GM18873 (cell line): ENCODE measurements at regions not wholly inside any gene's neighbourhood (a gene's known extent, or its start where the extent isn't known, plus 50 kb on each side); places are given as distances from the start of the nearest gene placed in this dataset.

Source experiments
- ATAC-seq: cut with Tn5 transposase; IDR thresholded peaks from one replicate; pipeline ENCODE4 v1.9.1; 2021; ENCODE audit warnings: mild to moderate bottlenecking, moderate library complexity, moderate number of reproducible peaks; ENCODE audit not compliant: unreplicated experiment, low FRiP score

- ATAC-seq = no peak
Observed at GRCh38 chr9:108618906-108619550, 236.8 kb downstream of the ACTL7B start.

- no peak for ATAC-seq
Observed at GRCh38 chr9:108617676-108618075, 238.1 kb downstream of the ACTL7B start.

GRCh38 chr9:108615152-108615551 is 240.6 kb downstream of the ACTL7B start:
- ATAC-seq = no peak

GRCh38 chr9:108612513-108612912 is 243.3 kb downstream of the ACTL7B start:
- ATAC-seq = no peak

GRCh38 chr9:108609897-108610253 is 245.9 kb downstream of the ACTL7B start:
- no peak for ATAC-seq

GRCh38 chr9:108609227-108609896 is 246.4 kb downstream of the ACTL7B start:
- ATAC-seq = no peak

- ATAC-seq = no peak
Observed at GRCh38 chr9:108607607-108608006, 248.2 kb downstream of the ACTL7B start.

- no peak for ATAC-seq
Observed at GRCh38 chr9:108606401-108606800, 249.4 kb downstream of the ACTL7B start.

GRCh38 chr9:108603141-108603540 is 252.6 kb downstream of the ACTL7B start:
- no peak for ATAC-seq

- no peak for ATAC-seq
Observed at GRCh38 chr9:108600896-108601295, 254.9 kb downstream of the ACTL7B start.

GRCh38 chr9:108599571-108599970 is 256.2 kb downstream of the ACTL7B start:
- no peak for ATAC-seq

- no peak for ATAC-seq
Observed at GRCh38 chr9:108591121-108591520, 264.7 kb downstream of the ACTL7B start.

GRCh38 chr9:108588246-108588645 is 267.5 kb downstream of the ACTL7B start:
- no peak for ATAC-seq

GRCh38 chr9:108586471-108587139 is 269.2 kb downstream of the ACTL7B start:
- no peak for ATAC-seq

GRCh38 chr9:108584860-108585259 is 270.9 kb downstream of the ACTL7B start:
- ATAC-seq = no peak

- no peak for ATAC-seq
Observed at GRCh38 chr9:108582726-108583125, 273.1 kb downstream of the ACTL7B start.

GRCh38 chr9:108579757-108580439 is 275.9 kb downstream of the ACTL7B start:
- no peak for ATAC-seq

- ATAC-seq = no peak
Observed at GRCh38 chr9:108575276-108575675, 280.5 kb downstream of the ACTL7B start.

GRCh38 chr9:108569624-108570023 is 286.2 kb downstream of the ACTL7B start:
- ATAC-seq = no peak

GRCh38 chr9:108568093-108568492 is 287.7 kb downstream of the ACTL7B start:
- no peak for ATAC-seq

- no peak for ATAC-seq
Observed at GRCh38 chr9:108567571-108567970, 288.2 kb downstream of the ACTL7B start.
